ENCODE measurements at regions not wholly inside any gene's neighbourhood (a gene's known extent, or its start where the extent isn't known, plus 50 kb on each side); places are given as distances from the start of the nearest gene placed in this dataset.

DNA sequence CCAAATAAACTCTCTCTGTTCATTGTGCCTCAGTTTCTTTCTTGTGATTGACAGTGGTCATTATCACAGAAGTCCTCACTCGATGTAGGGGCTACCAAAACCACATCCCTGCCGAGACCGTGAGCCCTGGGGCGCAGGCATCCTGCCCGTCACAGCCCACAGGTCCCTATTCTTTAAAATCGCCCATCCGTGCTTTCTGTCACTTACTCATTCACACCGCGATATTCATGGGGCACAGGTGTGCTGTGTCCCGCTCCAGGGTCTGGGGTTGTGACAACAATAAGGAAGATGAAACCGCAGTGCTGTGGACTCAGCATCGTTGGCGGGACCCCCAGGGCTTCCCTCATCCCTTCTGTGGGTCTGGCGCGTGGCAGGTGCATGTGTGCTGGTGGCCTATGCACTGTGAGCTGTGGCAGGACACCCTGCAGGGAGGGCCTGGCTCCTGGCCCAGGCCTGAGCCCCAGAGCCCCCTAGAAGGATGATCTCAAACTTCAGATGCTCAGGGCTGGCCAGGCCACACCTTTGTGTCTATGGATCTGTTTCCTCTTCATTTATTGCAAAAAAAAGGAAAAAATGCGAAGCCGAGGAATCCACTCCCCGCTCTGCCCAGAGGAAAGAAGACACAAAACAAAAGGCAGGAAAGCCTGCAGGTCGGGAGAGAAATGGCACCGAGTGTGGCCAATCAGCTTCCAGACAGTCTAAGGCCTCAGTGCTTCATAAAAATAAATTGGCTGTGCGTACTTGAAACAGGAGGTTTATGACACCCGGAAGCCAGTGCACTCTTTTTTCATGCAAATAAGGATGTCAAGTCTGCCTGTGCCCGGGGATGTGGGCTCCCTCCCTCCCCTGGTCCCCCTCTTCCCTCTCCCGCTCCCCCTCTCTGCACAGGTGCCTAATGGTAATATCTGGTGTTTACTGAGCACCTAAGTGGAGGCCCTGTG, 109.5 kb upstream of the ADRA2C start:
- no peak for TF ChIP-seq JUND (IDR thresholded peaks at IDR 0.05; ENCODE audit: low read depth)
- in situ Hi-C loops (cut with HindIII; ENCODE audit: low pct_unique_long_range_greater_than_20kb, low sequenced_read_pairs) = no loop called here
- DNase-seq (ENCODE audit: low read depth in 1 of 2, low spot score in 1 of 2) = no peak

DNA sequence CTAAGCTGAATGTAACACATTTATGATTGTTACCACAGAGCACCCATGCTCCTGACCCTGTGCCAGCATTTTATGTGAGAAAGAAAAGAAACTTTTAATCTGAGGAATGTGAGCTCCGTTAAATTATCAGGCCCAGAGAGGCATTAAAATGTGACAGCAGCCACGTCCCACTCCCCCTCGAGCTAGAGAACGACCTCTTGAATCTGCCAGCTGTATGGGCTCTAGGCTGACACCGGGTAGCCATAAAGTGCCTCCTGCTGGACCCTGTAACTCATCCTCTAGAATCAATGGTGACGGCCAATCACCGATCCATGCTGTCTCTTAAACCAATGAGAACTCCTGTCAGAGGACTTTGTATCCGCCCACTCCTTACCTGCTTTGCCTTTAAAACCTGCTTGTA, 110.2 kb upstream of the ADRA2C start:
- peak in 1 of 2 experiments; percentile 22 for DNase-seq (ENCODE audit: low read depth in 1 of 2, low spot score in 1 of 2)
- in situ Hi-C loops (cut with HindIII; ENCODE audit: low pct_unique_long_range_greater_than_20kb, low sequenced_read_pairs) = no loop called here
- TF ChIP-seq JUND (IDR thresholded peaks at IDR 0.05; ENCODE audit: low read depth) = no peak

DNA sequence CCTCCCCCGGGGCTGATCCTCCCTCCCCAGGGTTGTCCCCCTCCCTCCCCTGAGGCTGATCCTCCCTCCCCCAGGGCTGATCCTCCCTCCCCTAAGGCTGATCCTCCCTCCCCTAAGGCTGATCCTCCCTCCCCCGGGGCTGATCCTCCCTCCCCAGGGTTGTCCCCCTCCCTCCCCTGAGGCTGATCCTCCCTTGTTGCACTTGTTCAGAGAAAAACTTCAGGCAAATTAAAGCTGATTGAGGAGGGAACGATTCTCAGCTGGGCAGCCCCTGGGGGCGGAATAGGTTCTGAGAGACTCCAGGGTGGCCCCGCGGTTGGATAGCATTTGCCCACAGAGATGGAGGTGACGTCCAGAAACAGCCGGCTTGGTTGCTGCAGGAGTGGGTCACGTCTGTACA, 110.7 kb upstream of the ADRA2C start:
- no peak for DNase-seq (ENCODE audit: low read depth in 1 of 2, low spot score in 1 of 2)
- no peak for TF ChIP-seq JUND (IDR thresholded peaks at IDR 0.05; ENCODE audit: low read depth)
- in situ Hi-C loops (cut with HindIII; ENCODE audit: low pct_unique_long_range_greater_than_20kb, low sequenced_read_pairs) = no loop called here

DNA sequence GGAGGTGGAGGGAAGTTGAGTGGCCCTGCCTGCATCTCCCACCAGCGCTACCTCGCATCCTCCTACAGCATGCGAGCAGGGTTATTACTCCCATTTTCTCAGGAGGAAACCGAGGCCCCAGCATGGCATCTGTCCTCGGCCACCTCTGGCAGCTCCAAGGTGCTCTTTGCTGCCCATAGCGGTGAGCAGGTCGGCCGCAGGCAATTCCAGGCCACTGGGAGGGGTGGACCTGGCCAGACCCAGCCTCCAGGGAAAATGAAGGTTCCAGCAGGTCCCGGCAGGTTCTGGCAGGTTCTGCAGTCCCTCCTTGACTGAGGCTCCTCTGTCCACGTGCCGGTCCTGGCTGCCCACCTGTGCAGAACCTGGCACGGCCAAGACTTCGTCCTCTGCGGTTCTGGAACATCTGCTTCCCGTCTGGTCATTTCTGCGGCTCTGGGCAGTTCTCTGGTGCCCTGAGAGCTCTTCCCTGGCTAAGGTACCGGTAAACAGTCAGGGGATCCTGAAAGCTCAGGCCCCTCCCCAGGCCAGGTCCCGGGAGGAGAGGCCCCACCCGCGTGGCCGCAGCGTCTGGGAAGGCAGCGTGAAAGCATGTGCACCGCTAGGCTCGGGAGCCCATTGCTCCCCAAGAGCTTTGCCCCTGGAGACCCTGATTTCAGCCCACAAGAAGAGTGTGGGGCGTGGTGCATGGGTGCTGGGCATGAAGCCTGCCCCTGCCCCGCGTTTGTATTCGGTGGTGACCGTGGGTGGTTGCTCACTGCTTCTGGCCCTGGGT, 112.0 kb upstream of the ADRA2C start:
- no peak for TF ChIP-seq JUND (IDR thresholded peaks at IDR 0.05; ENCODE audit: low read depth)
- DNase-seq (ENCODE audit: low read depth in 1 of 2, low spot score in 1 of 2) = no peak
- in situ Hi-C loops (cut with HindIII; ENCODE audit: low pct_unique_long_range_greater_than_20kb, low sequenced_read_pairs) = no loop called here

DNA sequence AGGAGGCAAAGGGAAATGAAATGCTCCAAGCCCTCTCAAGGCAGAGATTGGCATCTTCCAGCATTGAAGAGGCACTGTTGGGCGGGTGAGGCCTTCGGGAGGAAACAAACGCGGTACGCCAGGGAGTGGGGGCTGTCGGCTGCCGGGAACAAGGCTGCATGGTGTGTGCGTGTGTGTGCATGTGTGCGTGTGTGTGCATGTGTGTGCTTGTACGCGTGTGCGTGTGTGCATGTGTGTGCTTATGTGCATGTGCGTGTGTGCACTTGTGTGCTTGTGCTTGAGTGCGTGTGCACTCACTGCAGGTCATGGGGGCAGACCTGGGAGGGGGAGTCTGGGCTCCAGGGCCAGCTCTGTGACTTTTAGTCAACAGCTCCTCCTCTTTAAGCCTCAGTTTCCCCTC, 113.6 kb upstream of the ADRA2C start:
- in situ Hi-C loops (cut with HindIII; ENCODE audit: low pct_unique_long_range_greater_than_20kb, low sequenced_read_pairs) = no loop called here
- no peak for TF ChIP-seq JUND (IDR thresholded peaks at IDR 0.05; ENCODE audit: low read depth)

DNA sequence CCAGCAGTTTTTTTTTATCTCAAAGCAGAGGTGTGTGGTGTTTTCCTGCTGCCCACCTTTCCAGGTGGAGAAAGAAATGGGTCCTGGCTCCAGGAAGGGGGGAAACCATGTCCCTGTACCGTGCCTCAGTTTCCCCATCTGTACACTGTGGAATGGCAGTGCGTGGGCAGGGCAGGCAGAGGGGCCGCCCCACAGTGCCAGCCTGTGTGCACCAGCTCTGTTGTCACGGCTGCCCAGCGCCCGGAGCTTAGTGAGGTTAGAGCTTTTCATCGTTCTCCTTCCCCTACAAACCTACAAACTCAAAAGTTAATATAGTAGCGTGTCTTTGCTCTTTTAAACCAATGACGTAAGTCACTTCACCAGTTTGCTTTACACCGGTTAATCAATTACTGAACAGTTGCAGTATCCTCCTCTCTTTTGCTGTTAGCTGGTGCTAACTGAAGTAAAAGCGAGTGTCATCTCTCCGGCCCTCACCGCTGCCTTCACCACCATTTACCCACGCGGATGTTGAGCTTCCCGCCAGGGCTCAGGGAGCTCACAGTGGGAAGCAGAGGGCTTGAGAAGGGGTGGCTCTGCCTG, 114.8 kb upstream of the ADRA2C start:
- DNase-seq (ENCODE audit: low read depth in 1 of 2, low spot score in 1 of 2) = no peak
- TF ChIP-seq JUND (IDR thresholded peaks at IDR 0.05; ENCODE audit: low read depth) = no peak
- in situ Hi-C loops (cut with HindIII; ENCODE audit: low pct_unique_long_range_greater_than_20kb, low sequenced_read_pairs) = no loop called here

More for the DNA sequence above, 113.6 kb upstream of the ADRA2C start:
- no peak for DNase-seq (ENCODE audit: low read depth in 1 of 2, low spot score in 1 of 2)

DNA sequence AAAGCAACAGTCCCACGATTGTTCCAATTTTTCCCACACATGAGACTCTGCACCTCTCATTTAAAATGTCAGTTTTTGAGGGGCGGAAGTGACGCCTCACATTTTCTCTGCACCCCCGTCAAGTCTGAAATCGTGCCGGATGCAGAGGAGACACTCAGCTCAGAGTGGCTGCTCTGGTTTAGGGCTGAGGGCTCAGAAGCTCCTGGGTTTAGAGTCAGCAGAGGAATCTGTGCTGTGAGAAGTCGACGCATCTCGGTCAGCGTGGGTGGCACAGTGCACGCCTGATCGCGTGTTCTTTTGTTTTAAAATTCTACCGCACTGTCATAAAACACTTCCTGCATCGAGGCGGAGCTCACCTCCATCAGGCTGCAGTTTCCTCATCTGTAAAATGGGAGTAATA, 116.7 kb upstream of the ADRA2C start:
- no peak for TF ChIP-seq JUND (IDR thresholded peaks at IDR 0.05; ENCODE audit: low read depth)
- in situ Hi-C loops (cut with HindIII; ENCODE audit: low pct_unique_long_range_greater_than_20kb, low sequenced_read_pairs) = no loop called here
- no peak for DNase-seq (ENCODE audit: low read depth in 1 of 2, low spot score in 1 of 2)

DNA sequence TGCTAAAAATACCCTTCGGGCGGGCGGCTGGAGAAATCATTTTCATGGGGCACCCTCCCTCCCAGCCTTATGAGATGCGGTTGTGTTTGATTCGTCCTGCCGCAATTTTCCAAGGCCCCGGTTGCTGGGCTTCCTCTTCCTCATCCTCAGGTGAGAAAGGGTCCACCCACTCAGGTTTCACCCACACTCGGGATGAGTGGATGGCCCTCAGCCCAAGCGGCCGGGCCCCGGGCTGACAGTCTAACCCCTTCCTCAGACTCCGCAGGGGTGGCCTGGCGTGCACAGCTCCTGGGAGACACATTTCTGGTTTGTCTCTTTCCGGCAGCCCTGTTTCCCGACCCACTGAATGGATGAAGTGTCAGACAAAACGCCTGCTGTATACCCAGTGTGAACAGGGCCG, 116.5 kb upstream of the LRPAP1 start:
- no peak for DNase-seq (ENCODE audit: low read depth in 1 of 2, low spot score in 1 of 2)
- no peak for TF ChIP-seq JUND (IDR thresholded peaks at IDR 0.05; ENCODE audit: low read depth)
- in situ Hi-C loops (cut with HindIII; ENCODE audit: low pct_unique_long_range_greater_than_20kb, low sequenced_read_pairs) = no loop called here

DNA sequence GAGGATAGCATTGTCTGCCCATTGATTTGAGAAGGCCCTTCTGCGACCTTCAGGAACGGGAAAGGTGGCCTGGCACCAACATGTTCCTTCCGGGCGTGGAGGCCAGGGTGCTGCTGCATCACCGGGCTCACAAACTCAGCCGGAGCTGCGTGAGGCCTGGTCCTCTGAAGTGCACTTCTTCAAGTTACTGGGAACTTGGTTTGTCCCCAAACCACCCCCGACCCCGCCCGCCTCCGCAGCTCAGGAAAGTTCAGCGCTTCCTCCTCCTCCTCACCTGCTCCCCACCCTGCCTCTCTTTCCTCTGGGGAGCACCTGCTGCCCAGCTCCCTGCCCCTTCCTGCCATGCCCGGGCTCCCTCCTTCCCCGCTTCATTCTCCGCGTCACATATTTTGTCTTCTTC, 116.0 kb upstream of the LRPAP1 start:
- no peak for TF ChIP-seq JUND (IDR thresholded peaks at IDR 0.05; ENCODE audit: low read depth)
- DNase-seq (ENCODE audit: low read depth in 1 of 2, low spot score in 1 of 2) = no peak
- in situ Hi-C loops (cut with HindIII; ENCODE audit: low pct_unique_long_range_greater_than_20kb, low sequenced_read_pairs) = no loop called here

DNA sequence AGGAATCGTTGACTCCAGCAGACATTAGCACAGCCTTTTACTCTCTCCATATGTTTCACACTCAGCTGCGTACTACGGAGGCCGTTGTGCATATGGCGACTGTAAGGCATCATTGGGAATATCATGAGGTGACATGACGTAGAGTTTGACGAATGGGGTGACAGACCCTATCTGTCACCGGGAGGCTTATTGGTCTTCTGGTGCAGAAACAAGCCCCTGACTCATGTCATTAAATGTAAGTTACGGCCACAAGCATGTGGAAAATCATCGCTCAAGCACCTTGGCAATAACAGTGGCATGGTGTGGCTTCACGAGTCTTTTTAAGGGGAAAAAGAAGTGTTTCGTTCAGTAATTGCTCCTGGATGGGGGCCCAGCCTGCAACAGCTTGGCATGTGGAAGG, 115.2 kb upstream of the LRPAP1 start:
- in situ Hi-C loops (cut with HindIII; ENCODE audit: low pct_unique_long_range_greater_than_20kb, low sequenced_read_pairs) = no loop called here
- TF ChIP-seq JUND (IDR thresholded peaks at IDR 0.05; ENCODE audit: low read depth) = no peak
- DNase-seq (ENCODE audit: low read depth in 1 of 2, low spot score in 1 of 2) = no peak

DNA sequence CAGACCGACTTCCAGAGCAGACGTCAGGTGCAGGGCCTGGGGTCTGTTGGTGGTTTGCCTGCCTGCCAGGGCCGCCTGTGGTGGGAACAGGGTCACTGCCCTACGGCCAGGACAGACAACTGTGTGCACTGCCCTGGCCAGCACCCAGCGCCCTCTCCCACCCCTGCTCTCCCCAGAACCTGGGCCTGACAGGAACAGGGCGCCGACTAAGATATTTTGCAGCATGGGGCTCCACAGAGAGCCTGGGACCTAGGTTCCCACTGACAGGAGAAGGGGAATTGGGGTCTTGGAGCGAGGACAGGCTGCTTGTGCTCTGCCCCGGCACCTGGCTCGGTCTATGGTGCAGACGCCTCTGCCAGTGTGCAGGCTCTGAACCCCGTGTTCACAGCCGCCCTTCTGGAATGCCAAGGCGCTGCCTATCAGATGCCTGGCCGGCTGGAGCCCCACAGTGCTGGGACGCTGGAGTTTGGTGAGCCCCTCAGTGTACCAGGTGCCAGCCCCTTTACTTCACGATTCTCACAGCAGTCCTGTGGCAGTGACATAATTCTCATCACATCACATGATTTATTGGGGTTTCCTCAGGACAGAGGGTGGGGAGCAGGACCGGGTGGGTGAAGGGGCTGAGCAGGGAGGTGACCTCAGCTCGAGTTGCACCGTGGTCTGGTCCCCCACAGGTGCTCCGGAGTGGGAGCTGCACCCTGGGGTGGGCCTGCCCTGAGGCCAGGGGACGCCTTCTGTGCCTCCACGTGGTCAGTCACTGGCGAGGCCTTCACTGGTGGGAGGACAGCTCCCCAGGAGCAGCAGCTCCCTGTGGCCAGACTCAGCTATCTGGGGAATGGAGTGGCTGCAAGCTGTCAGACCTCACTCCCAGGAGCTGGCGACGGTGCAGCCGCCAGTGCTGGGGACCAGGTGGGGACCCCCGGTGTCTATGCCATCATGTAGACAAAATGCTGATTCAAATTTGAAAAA, 113.8 kb upstream of the LRPAP1 start:
- in situ Hi-C loops (cut with HindIII; ENCODE audit: low pct_unique_long_range_greater_than_20kb, low sequenced_read_pairs) = no loop called here
- no peak for TF ChIP-seq JUND (IDR thresholded peaks at IDR 0.05; ENCODE audit: low read depth)
- no peak for DNase-seq (ENCODE audit: low read depth in 1 of 2, low spot score in 1 of 2)
